ENCODE measurements at regions not wholly inside any gene's neighbourhood (a gene's known extent, or its start where the extent isn't known, plus 50 kb on each side); places are given as distances from the start of the nearest gene placed in this dataset.

DNA sequence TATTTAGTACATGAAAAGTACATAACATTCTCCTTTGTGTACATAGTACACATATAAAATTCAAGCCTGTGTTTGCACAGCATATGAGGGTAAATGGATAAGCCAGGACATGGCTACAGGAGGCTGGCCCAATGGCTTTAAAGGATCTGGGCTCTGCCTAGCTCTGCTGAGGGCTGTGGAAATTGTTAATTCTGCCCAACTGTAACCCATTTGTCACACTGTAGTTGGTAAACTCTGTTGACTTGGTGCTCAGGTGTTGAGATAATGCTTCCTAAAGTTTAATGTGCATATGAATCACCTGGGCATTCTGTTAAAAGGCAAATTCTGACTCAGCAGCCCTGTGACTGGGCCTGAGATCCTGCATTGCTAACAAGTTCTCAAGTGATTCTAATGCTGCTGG, 196.5 kb upstream of the ZPLD1 start:
- Histone ChIP-seq H3K4me3 (no peak overlapping the region), H3K27me3 (no peaks in the 10 kb centered on the region), H3K27ac (no peak overlapping the region), H3K4me1 (no peaks in the 10 kb centered on the region), H3K9me3 (no peaks in the 10 kb centered on the region), H3K36me3 (ENCODE audit: low read depth, missing control alignments) (no peaks in the 10 kb centered on the region)
- TF ChIP-seq POLR2A (IDR thresholded peaks at IDR 0.05): no peak
- TF ChIP-seq, protein P1, sequence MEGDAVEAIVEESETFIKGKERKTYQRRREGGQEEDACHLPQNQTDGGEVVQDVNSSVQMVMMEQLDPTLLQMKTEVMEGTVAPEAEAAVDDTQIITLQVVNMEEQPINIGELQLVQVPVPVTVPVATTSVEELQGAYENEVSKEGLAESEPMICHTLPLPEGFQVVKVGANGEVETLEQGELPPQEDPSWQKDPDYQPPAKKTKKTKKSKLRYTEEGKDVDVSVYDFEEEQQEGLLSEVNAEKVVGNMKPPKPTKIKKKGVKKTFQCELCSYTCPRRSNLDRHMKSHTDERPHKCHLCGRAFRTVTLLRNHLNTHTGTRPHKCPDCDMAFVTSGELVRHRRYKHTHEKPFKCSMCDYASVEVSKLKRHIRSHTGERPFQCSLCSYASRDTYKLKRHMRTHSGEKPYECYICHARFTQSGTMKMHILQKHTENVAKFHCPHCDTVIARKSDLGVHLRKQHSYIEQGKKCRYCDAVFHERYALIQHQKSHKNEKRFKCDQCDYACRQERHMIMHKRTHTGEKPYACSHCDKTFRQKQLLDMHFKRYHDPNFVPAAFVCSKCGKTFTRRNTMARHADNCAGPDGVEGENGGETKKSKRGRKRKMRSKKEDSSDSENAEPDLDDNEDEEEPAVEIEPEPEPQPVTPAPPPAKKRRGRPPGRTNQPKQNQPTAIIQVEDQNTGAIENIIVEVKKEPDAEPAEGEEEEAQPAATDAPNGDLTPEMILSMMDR (IDR thresholded peaks at IDR 0.05): no peak
- DNase-seq: no peak
- intact Hi-C loops (cut with DNase I; ENCODE audit: low total_unique reads): no loop called here

DNA sequence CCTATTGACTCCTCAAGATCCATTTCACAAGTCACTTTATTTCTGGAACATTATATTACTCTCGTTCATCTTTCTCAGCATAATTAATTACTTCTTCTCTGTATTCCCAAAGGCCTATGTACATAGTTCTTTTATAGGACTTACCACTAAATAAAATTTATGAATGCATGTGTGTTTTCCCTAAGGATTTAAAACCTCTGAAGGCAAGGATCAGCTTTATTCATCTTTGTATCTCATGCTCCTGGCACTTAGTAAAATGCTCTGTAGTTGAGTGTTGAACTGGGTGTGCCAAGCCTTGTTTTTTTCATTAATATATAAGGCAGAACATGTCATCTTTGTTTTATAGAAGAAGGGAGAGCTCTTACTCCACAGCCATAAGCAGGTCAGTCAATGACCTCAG, 194.1 kb upstream of the ZPLD1 start:
- Histone ChIP-seq H3K27ac (no peak overlapping the region), H3K4me3 (no peak overlapping the region), H3K4me1 (no peaks in the 10 kb centered on the region), H3K27me3 (no peaks in the 10 kb centered on the region), H3K36me3 (ENCODE audit: low read depth, missing control alignments) (no peaks in the 10 kb centered on the region), H3K9me3 (no peaks in the 10 kb centered on the region)
- intact Hi-C loops (cut with DNase I; ENCODE audit: low total_unique reads): no loop called here
- no peak for DNase-seq
- WGBS, 2 donors: 44 to 79% methylated on average over 1 of the region's 1 CpG
- no peak for TF ChIP-seq POLR2A (IDR thresholded peaks at IDR 0.05)
- TF ChIP-seq, protein P1 (IDR thresholded peaks at IDR 0.05): no peak

DNA sequence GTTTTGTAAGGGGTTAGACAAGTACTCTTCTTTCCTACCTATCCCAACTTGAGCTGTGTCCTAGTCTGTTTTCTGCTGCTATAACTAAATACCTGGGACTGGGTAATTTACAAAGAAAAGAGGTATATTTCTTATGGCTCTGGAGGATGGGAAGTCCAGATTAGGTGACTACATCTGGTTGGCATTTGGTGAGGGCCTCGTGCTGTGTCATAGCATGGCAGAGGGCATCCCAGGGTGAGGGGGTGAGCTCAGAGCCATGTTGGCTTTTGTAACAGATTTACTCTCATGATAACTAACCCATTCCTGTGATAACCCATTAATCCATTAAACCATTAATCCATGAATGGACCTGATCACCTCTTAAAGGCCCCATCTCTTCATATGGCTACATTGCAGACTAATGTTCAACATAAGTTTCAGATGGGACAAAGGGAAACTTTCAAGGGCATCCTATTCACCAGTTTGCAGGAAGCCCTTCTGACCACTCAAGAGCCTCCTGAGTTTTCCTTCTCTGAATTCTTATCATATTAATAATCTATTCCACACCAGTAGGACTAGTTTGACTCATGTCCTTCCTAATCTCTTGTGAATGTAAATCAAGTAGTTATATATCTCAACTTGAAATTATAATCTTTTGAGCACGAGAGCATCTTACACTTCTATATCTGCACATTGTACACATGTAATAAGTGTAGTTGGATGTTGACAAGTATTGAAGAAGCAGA, 185.7 kb upstream of the ZPLD1 start:
- no peaks in the 10 kb centered on the region for H3K27me3 ChIP-seq
- no peaks in the 10 kb centered on the region for H3K4me1 ChIP-seq
- no peak overlapping the region for H3K4me3 ChIP-seq
- intact Hi-C loops (cut with DNase I; ENCODE audit: low total_unique reads): no loop called here
- TF ChIP-seq, protein P1 (IDR thresholded peaks at IDR 0.05): no peak
- TF ChIP-seq POLR2A (IDR thresholded peaks at IDR 0.05): no peak
- WGBS, 2 donors: 79 to 85% methylated on average over 2 of the region's 2 CpGs
- H3K36me3 ChIP-seq (ENCODE audit: low read depth, missing control alignments): no peaks in the 10 kb centered on the region
- no peaks in the 10 kb centered on the region for H3K9me3 ChIP-seq
- H3K27ac ChIP-seq: no peak overlapping the region
- no peak for DNase-seq

DNA sequence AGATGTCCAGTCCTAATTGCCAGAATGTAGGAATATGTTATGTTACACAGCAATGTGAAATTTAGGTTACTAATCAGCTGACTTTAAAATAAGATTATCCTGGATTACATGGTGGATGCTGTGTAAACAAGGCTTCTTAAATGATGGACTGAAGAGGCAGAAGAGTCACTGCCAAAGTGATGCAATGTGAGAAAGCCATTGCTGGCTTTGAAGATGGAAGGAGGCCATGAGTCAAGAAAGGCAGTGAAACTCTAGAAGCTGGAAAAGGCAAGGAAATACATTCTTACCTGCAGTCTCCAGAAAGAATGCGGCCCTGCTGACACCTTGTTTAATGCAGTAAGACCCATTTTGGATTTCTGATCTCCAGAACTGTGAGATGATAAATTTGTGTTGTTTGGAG, 179.1 kb upstream of the ZPLD1 start:
- intact Hi-C loops (cut with DNase I; ENCODE audit: low total_unique reads): no loop called here
- TF ChIP-seq, protein P1 (IDR thresholded peaks at IDR 0.05): no peak
- no peak for TF ChIP-seq POLR2A (IDR thresholded peaks at IDR 0.05)
- Histone ChIP-seq H3K27me3 (no peaks in the 10 kb centered on the region), H3K4me1 (no peaks in the 10 kb centered on the region), H3K4me3 (no peak overlapping the region), H3K27ac (no peak overlapping the region), H3K9me3 (no peaks in the 10 kb centered on the region), H3K36me3 (ENCODE audit: low read depth, missing control alignments) (no peaks in the 10 kb centered on the region)
- DNase-seq: no peak
- WGBS, 2 donors: 86 to 96% methylated on average over 1 of the region's 1 CpG

DNA sequence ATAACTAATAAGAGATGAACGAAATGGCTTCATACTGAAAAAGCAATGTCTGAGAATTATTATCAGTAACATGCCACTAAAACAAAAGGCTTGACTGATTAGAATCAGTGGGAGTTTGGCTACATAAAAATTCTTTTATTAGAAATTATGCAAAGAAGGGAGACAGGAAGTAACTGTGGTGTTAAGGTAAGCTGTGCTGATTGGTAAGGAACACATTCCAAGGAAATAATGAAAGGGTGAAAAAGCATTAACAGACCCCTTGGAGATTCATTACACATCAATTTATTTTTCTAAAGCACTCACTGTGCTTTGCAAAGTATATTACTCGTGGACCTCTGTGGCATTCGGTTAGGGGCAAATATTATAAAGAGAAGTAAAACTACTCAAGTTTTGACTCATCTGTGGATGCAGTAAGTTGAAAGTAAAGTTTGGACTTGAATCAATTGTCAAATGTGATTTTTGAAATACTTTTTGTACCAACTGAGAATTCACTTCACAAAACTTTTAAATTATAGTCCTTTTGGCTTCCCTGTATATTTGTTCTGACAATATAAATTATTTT, 176.1 kb upstream of the ZPLD1 start:
- Histone ChIP-seq H3K4me3 (no peak overlapping the region), H3K36me3 (ENCODE audit: low read depth, missing control alignments) (no peaks in the 10 kb centered on the region), H3K27me3 (no peaks in the 10 kb centered on the region), H3K4me1 (no peaks in the 10 kb centered on the region), H3K9me3 (no peaks in the 10 kb centered on the region), H3K27ac (no peak overlapping the region)
- intact Hi-C loops (cut with DNase I; ENCODE audit: low total_unique reads): no loop called here
- 62 to 69% methylated on average over 3 of the region's 3 CpGs for WGBS, 2 donors
- DNase-seq: no peak
- TF ChIP-seq, protein P1 (IDR thresholded peaks at IDR 0.05): no peak
- no peak for TF ChIP-seq POLR2A (IDR thresholded peaks at IDR 0.05)
